ENCODE measurements at regions not wholly inside any gene's neighbourhood (a gene's known extent, or its start where the extent isn't known, plus 50 kb on each side); places are given as distances from the start of the nearest gene placed in this dataset.

- DNase-seq, result peak; percentile 83
- ChIA-PET POLR2A (interaction anchor here (1.3 kb wide), 1 partner anchor 183 kb away, joined by 3 read pairs; no protein-coding TSS in a partner anchor), CTCF (interaction anchor here (1.0 to 2.9 kb wide), 9 partner anchors 22 to 294 kb away, joined by 3 to 11 read pairs (median 7); no protein-coding TSS in a partner anchor)
- H3K27me3 Mint-ChIP-seq, result peaks cover 45% of the 10 kb centered on the region
- H3K4me1 Mint-ChIP-seq, result peaks cover 2% of the 10 kb centered on the region
- H3K27ac Mint-ChIP-seq, result no peak overlapping the region
- no peak overlapping the region for H3K4me3 Mint-ChIP-seq
- H3K9me3 Mint-ChIP-seq, result no peaks in the 10 kb centered on the region
- no peaks in the 10 kb centered on the region for H3K36me3 Mint-ChIP-seq (ENCODE audit: low read depth)
These were observed 52.0 kb downstream of the RPP21 start for GRCh38 chr6:30396833-30397479.

- Mint-ChIP-seq H3K9me3 (no peaks in the 10 kb centered on the region), H3K36me3 (ENCODE audit: low read depth) (no peaks in the 10 kb centered on the region), H3K27me3 (peaks cover 47% of the 10 kb centered on the region), H3K27ac (no peak overlapping the region), H3K4me3 (no peak overlapping the region), H3K4me1 (peaks cover 2% of the 10 kb centered on the region)
- CTCF ChIA-PET, result interaction anchor here (0.9 to 2.9 kb wide), 9 partner anchors 23 to 294 kb away, joined by 3 to 11 read pairs (median 7); no protein-coding TSS in a partner anchor
- POLR2A ChIA-PET, result interaction anchor here (1.3 kb wide), 1 partner anchor 184 kb away, joined by 3 read pairs; no protein-coding TSS in a partner anchor
- no peak for DNase-seq
These were observed 52.7 kb downstream of the RPP21 start for GRCh38 chr6:30397697-30398096.

GRCh38 chr6:30399390-30400058 lies 54.6 kb downstream of the RPP21 start:
- Mint-ChIP-seq H3K4me1 (peaks cover 2% of the 10 kb centered on the region), H3K27ac (no peak overlapping the region), H3K4me3 (no peak overlapping the region), H3K36me3 (ENCODE audit: low read depth) (no peaks in the 10 kb centered on the region), H3K27me3 (peaks cover 47% of the 10 kb centered on the region), H3K9me3 (no peaks in the 10 kb centered on the region)
- ChIA-PET CTCF (interaction anchor here (1.2 to 2.9 kb wide), 5 partner anchors 11 to 296 kb away, joined by 6 to 11 read pairs (median 7); no protein-coding TSS in a partner anchor), POLR2A (interaction anchor here (1.0 kb wide), 1 partner anchor 74 kb away, joined by 3 read pairs; no protein-coding TSS in a partner anchor)
- no peak for DNase-seq

- H3K27me3 Mint-ChIP-seq, result peaks cover 65% of the 10 kb centered on the region
- no peak overlapping the region for H3K27ac Mint-ChIP-seq
- no peaks in the 10 kb centered on the region for H3K36me3 Mint-ChIP-seq (ENCODE audit: low read depth)
- ChIA-PET POLR2A (no interaction called here), CTCF (no interaction called here)
- H3K9me3 Mint-ChIP-seq, result peaks cover 4% of the 10 kb centered on the region
- no peak overlapping the region for H3K4me3 Mint-ChIP-seq
- no peak for DNase-seq
- H3K4me1 Mint-ChIP-seq, result peaks cover 3% of the 10 kb centered on the region
These were observed 61.0 kb downstream of the RPP21 start for GRCh38 chr6:30405934-30406333.

GRCh38 chr6:30409184-30409583 lies 64.2 kb downstream of the RPP21 start:
- Mint-ChIP-seq H3K27ac (no peak overlapping the region), H3K4me1 (peaks cover 11% of the 10 kb centered on the region), H3K4me3 (no peak overlapping the region), H3K36me3 (ENCODE audit: low read depth) (no peaks in the 10 kb centered on the region), H3K9me3 (peaks cover 4% of the 10 kb centered on the region), H3K27me3 (peaks cover 83% of the 10 kb centered on the region)
- ChIA-PET CTCF (no interaction called here), POLR2A (no interaction called here)
- no peak for DNase-seq

GRCh38 chr6:30411515-30412207 lies 66.7 kb downstream of the RPP21 start:
- CTCF ChIA-PET, result interaction anchor here (0.8 to 1.7 kb wide), 7 partner anchors 12 to 319 kb away, joined by 3 to 8 read pairs (median 5); no protein-coding TSS in a partner anchor
- no peak overlapping the region for H3K27ac Mint-ChIP-seq
- H3K9me3 Mint-ChIP-seq, result peaks cover 4% of the 10 kb centered on the region
- H3K27me3 Mint-ChIP-seq, result peaks cover 75% of the 10 kb centered on the region
- H3K36me3 Mint-ChIP-seq (ENCODE audit: low read depth), result no peaks in the 10 kb centered on the region
- peak; percentile 67 for DNase-seq
- H3K4me1 Mint-ChIP-seq, result peaks cover 8% of the 10 kb centered on the region
- H3K4me3 Mint-ChIP-seq, result no peak overlapping the region
- POLR2A ChIA-PET, result no interaction called here

- Mint-ChIP-seq H3K9me3 (no peaks in the 10 kb centered on the region), H3K4me1 (peaks cover 2% of the 10 kb centered on the region), H3K27ac (no peak overlapping the region), H3K4me3 (no peak overlapping the region), H3K36me3 (ENCODE audit: low read depth) (no peaks in the 10 kb centered on the region), H3K27me3 (peaks cover 51% of the 10 kb centered on the region)
- ChIA-PET POLR2A (no interaction called here), CTCF (no interaction called here)
- no peak for DNase-seq
These were observed 70.9 kb upstream of the HLA-E start for GRCh38 chr6:30418448-30418847.

GRCh38 chr6:30424549-30424948 lies 64.8 kb upstream of the HLA-E start:
- DNase-seq, result no peak
- peaks cover 5% of the 10 kb centered on the region for H3K4me1 Mint-ChIP-seq
- H3K27ac Mint-ChIP-seq, result no peak overlapping the region
- ChIA-PET POLR2A (interaction anchor here (0.7 to 1.2 kb wide), 2 partner anchors 26 kb away, joined by 3 to 5 read pairs; no protein-coding TSS in a partner anchor), CTCF (interaction anchor here (2.4 kb wide), 1 partner anchor 14 kb away, joined by 8 read pairs; no protein-coding TSS in a partner anchor)
- no peaks in the 10 kb centered on the region for H3K9me3 Mint-ChIP-seq
- no peaks in the 10 kb centered on the region for H3K36me3 Mint-ChIP-seq (ENCODE audit: low read depth)
- peaks cover 72% of the 10 kb centered on the region for H3K27me3 Mint-ChIP-seq
- no peak overlapping the region for H3K4me3 Mint-ChIP-seq
